Cerebellar nuclear complex (tissue), 1 donor: ENCODE measurements at regions not wholly inside any gene's neighbourhood (a gene's known extent, or its start where the extent isn't known, plus 50 kb on each side); places are given as distances from the start of the nearest gene placed in this dataset.

Experiments used
- DNase-seq, 2 experiments: peaks; one replicate each; lab custom pipeline; 2025; lab: John Stamatoyannopoulos, UW

- no peak for DNase-seq
Observed at GRCh38 chr20:24060851-24061590, 72.4 kb upstream of the GGTLC1 start.

- no peak for DNase-seq
Observed at GRCh38 chr20:24059174-24059573, 70.6 kb upstream of the GGTLC1 start.

- no peak for DNase-seq
Observed at GRCh38 chr20:24056491-24056890, 67.9 kb upstream of the GGTLC1 start.

- no peak for DNase-seq
Observed at GRCh38 chr20:24052599-24053275, 64.2 kb upstream of the GGTLC1 start.

- DNase-seq, result no peak
Observed at GRCh38 chr20:24051160-24051559, 62.6 kb upstream of the GGTLC1 start.

GRCh38 chr20:24050119-24050518, 61.5 kb upstream of the GGTLC1 start:
- no peak for DNase-seq

GRCh38 chr20:24049081-24049480, 60.5 kb upstream of the GGTLC1 start:
- DNase-seq, result no peak

GRCh38 chr20:24048024-24048611, 59.5 kb upstream of the GGTLC1 start:
- no peak for DNase-seq

- DNase-seq, result no peak
Observed at GRCh38 chr20:24046888-24047287, 58.3 kb upstream of the GGTLC1 start.

GRCh38 chr20:24045621-24046318, 57.2 kb upstream of the GGTLC1 start:
- no peak for DNase-seq

GRCh38 chr20:24043294-24043693, 54.7 kb upstream of the GGTLC1 start:
- DNase-seq, result no peak

GRCh38 chr20:24042646-24043045, 54.1 kb upstream of the GGTLC1 start:
- DNase-seq, result no peak

GRCh38 chr20:24040896-24041459, 52.4 kb upstream of the GGTLC1 start:
- no peak for DNase-seq

GRCh38 chr20:24039196-24039595, 50.6 kb upstream of the GGTLC1 start:
- no peak for DNase-seq
